ENCODE measurements at regions not wholly inside any gene's neighbourhood (a gene's known extent, or its start where the extent isn't known, plus 50 kb on each side); places are given as distances from the start of the nearest gene placed in this dataset.
"Not testable (repeated sequence)": the region's sequence is repeated elsewhere in the genome, so short reads cannot be mapped to it uniquely, and the experiment has no call there.

GRCh38 chr2:130289780-130290179 lies 52.9 kb upstream of the IMP4 start:
- DNase-seq = no peak

GRCh38 chr2:130288467-130289403 lies 54.0 kb upstream of the IMP4 start:
- DNase-seq = no peak

GRCh38 chr2:130287656-130288026 lies 55.1 kb upstream of the IMP4 start:
- DNase-seq = no peak

DNA sequence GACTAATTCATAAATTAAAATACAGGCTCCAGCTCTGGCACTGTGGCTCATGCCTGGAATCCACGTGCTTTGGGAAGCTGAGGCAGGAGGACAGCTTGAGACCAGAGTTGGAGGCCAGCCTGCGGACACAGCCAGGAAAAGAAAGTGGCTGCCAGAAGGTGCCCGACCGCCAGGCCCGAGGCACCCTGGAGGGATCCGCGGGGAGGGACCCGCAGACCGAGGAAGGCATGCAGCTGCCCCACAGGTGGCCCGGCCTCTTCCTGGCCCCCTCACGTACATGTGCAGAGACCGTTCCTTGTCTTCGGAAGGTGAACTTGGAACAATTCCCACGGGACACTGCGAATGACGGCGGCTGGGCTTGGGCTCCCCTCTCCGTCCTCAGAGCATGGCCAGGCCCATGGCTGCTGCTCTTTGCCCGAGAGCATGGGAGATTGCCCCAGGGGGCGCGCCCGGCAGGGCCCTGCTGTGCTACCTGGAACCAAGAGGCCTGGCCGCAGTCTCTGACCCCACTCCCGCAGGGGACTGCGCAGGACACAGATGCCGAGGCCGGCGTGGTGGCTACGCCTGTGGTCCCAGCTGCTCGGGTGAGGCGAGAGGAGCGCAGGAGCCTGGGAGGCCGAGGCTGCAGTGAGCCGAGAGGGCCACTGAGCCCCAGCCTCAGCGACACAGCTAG lies 55.6 kb upstream of the IMP4 start:
- no peak for DNase-seq

- DNase-seq = not testable (repeated sequence)
Observed at GRCh38 chr2:130283341-130283869, 59.3 kb upstream of the IMP4 start.

GRCh38 chr2:130279551-130279950 lies 63.1 kb upstream of the IMP4 start:
- DNase-seq = peak; percentile 46

DNA sequence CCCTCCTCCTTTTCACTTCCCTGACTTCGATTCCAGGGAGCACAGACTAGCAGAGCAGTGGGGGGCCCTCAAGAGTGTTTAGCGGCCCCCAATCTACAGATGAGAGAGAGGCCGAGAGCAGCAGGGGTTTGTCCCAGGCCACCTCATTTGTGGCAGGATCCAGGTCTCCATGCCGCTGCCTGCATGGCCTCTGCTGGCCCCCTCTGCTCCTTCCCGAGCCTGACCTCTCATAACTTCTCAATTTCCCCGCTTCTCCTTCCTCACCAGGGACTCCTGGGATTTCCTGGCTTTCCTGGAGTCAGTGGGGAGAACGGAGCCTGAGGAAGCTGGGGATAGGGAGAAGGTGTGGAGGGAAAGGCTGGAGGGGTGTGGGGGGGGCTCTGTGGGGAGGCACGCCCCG lies 70.1 kb upstream of the TUBA3E start:
- DNase-seq = not testable (repeated sequence)

DNA sequence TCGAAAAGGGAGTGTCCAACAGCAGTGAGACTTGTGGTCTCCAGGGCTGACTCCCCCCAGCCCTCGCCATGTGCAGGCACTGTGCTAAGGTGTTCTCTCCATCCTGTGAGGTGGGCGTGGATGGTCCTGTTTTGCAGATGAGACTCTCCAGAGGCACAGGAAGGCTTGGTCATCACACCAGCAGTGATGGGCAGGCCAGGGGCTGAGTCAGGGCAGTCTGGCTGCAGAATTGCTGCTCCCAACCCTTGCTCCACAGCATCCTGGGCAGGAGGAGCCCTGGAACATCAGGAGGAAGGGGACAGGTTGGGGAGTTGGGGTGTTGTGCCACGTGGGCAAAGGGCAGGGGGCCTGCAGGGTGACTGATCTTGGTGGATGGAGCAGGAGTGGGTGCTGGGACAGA lies 69.3 kb upstream of the TUBA3E start:
- not testable (repeated sequence) for DNase-seq

- not testable (repeated sequence) for DNase-seq
Observed at GRCh38 chr2:130266836-130267235, 68.6 kb upstream of the TUBA3E start.

GRCh38 chr2:130265570-130266247 lies 67.5 kb upstream of the TUBA3E start:
- DNase-seq = not testable (repeated sequence)

DNA sequence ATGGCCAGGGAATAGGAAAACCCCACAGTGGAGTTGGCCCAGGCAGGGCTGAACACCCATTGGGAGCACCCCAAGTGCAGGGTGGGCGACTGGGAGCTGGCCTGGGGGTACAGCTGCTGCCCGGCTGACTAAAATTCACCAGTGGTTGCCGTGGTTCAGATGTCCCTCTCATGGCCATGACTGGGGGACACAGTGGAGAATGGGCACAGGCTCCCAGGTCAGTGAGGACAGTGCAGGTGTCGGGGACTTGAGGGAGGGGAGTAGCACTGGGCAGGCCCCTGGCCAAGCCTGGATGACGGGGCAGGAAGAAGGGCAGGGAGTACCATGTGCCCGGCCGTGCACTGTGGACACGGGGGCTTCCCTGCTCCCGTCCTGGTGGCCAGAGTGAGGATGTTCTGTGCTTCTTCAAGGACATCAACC lies 66.7 kb upstream of the TUBA3E start:
- not testable (repeated sequence) for DNase-seq

GRCh38 chr2:130264501-130264900 lies 66.3 kb upstream of the TUBA3E start:
- no peak for DNase-seq

- no peak for DNase-seq
Observed at GRCh38 chr2:130264046-130264445, 65.8 kb upstream of the TUBA3E start.

DNA sequence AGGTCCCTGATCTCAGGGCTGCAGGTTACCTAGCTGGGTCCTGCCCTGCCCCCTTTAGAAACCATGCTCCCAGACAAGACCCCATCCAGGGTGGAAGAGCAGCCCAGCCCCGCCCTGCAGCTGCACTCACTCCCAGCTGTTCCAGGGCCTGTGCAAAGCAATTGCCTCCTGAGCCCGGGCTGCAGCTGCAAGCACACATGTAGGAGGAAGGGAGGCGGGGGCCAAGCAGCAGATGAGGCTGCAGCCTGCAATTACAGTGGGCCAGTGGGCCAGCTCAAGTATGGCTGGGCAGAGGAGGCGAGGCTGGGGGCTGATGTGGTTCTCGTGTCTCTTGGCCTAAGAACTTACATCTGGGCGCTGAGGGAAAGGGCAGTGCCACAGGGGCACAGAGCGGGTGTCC lies 65.4 kb upstream of the TUBA3E start:
- no peak for DNase-seq

GRCh38 chr2:130261970-130262760 lies 63.9 kb upstream of the TUBA3E start:
- DNase-seq = no peak

DNA sequence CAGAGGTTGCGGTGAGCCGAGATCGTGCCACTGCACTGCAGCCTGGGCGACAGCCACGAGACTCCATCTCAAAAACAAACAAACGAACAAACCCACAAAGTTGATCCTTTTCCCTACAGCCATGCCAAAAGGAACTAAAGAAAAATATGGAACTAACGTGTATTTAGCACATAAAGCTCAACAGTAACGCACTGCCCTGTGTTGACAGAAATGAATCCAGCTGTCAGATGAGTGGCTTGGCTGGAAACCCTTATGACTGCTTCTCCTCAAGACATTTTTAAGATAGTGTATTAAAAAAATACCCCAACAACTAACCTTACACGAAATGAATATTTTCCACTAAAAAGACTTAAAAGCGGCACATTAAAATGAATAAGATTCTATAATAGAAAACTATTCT lies 62.9 kb upstream of the TUBA3E start:
- no peak for DNase-seq

DNA sequence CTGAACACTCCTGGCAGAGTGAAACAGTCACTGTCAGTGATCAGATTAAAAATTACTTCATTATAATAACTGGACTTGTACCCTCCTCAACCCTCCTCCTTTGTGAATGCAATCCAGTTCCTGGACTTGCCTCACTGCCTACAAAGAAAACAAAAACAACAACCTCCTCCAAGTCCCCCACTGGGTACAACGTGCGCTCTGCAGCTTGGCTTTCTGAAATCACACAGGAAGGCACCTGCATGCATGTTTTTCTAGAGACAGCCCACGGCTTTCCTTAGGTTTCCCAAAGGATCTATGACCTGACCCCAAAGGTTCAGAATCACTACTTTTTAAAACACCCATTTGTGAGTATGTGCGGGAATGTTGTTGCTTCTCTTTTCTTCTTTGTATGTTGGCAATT lies 61.4 kb upstream of the TUBA3E start:
- DNase-seq = no peak

DNA sequence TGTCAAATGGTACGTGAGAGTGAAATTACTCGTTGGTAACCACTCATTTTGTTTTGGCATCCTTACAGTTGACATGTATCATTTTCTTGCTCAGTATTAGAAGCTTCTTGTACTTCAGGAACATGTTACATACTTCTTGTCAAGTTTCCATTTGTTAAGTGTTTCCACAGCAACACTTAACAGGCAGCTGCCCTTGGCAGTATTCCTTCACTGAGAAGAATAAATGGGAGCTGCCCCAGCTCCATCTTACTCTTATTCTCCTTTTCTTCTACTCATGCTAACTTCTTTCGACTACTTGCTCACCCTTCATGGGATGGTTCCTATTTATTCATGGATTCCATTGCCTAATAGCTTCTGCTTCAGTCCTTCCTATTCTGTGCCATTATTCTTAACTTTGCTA lies 60.1 kb upstream of the TUBA3E start:
- no peak for DNase-seq

DNA sequence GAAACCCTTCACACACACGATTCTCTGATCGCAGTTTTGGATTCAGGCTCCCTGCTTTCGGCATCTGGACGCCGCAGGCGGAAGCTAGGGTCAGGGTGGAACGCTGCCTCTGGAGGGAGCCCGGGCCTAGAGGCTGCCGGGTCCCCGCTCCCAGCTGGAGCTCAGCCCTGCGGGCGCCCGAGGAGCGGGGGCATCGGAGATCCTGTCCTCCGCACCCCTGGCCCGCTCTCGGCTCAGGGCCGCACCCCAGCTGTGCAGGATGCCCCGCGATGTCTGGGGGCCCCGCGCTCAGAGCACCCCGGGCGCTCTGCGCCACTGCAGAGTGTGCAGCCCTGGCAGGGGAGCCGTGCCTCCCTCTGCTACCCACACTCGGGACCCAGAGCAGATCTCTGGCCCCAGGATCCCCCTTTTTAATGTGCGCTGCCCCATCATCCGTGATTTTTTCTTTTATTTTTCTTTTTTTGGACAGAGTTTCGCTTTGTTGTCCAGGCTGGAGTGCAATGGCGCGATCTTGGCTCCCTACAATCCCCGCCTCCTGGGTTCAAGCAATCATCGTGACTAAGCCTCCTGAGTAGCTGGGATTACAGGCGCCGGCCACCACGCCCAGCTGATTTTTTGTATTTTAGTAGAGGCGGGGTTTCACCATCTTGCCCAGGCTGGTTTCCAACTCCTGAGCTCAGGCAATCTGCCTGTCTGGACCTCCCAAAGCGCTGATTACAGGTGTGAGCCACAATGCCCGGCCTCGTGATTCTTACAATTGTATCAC lies 54.8 kb upstream of the TUBA3E start:
- DNase-seq = no peak

DNA sequence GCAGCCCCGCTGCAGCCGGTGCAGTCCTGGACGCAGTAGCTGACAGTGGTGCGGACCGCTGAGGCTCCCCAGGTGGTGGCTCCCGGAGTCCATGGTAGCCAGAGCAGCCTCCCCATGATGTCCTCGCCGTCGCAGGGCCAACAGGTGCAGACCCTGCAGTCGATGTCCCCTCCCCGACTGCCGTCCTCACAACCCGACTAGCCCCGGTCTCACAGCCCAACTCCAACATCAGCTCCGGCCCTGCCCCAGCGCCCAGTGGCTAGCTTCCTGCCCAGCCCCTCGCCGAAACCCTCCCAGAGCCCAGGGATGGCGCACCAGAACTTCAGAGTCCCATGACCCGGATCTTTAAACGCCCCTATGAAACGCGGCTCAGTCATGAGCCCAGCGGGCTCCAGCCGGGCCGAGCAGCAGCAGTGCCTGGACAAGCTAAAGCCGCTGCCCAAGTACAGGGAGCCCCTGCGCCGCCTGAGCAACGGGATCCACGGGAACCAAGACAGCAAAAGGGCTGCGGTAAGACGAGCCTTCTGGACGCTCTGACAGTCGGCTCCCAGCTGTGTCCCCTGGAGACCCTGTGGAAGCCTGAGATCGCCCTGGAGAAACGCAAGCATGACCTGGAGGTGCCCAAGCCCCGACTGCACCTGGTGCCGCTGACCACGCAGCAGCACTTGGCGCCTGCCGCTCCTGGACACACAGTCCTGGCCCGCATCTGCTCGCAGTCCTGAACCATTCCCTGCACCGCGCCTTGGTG lies 53.8 kb upstream of the TUBA3E start:
- no peak for DNase-seq

GRCh38 chr2:130251535-130251872 lies 53.3 kb upstream of the TUBA3E start:
- DNase-seq = no peak
